ENCODE measurements at regions not wholly inside any gene's neighbourhood (a gene's known extent, or its start where the extent isn't known, plus 50 kb on each side); places are given as distances from the start of the nearest gene placed in this dataset.

GRCh38 chr4:9709724-9710123 lies 71.7 kb upstream of the DRD5 start:
- CTCF ChIA-PET (ENCODE audit: partially characterized antibody) = interaction anchor here (0.9 to 1.4 kb wide), 2 partner anchors 10 to 208 kb away, joined by 3 read pairs; no protein-coding TSS in a partner anchor
- TF ChIP-seq CTBP2 (IDR thresholded peaks at IDR 0.05; ENCODE audit: borderline replicate concordance, insufficient read depth, insufficient read length, low read length) = no peak
- TF ChIP-seq PHF8 (conservative IDR thresholded peaks at IDR 0.05; ENCODE audit: low read depth, low read length) = no peak
- no peak for TF ChIP-seq USF2 (IDR thresholded peaks at IDR 0.05; ENCODE audit: low read length)
- no peak for TF ChIP-seq MAX (IDR thresholded peaks at IDR 0.05)
- no peak for TF ChIP-seq CHD1 (IDR thresholded peaks at IDR 0.05; ENCODE audit: low read depth, low read length)
- no peak for TF ChIP-seq CEBPB (IDR thresholded peaks at IDR 0.05; ENCODE audit: low read depth, low read length)
- TF ChIP-seq POLR2AphosphoS5 (IDR thresholded peaks at IDR 0.05; ENCODE audit: low read depth, low read length) = no peak
- no peak for TF ChIP-seq SIN3A (conservative IDR thresholded peaks at IDR 0.05 in 1 of 2, IDR thresholded peaks at IDR 0.05 in 1 of 2; ENCODE audit: low read depth in 1 of 2, low read length in 2 of 2)
- no peak for TF ChIP-seq NRF1 (IDR thresholded peaks at IDR 0.05; ENCODE audit: low read depth, low read length)

More at GRCh38 chr4:9709724-9710123, 71.7 kb upstream of the DRD5 start:
- Histone ChIP-seq H3K18ac (ENCODE audit: extremely low read depth, low read length) (no peak overlapping the region), H3K27me3 (replicated peaks in 1 of 4; ENCODE audit: control insufficient read depth in 3 of 4, extremely low read depth in 1 of 4, insufficient read depth in 3 of 4, low read length in 3 of 4) (no peaks in the 10 kb centered on the region), H3K27ac (ENCODE audit: low read depth, low read length) (no peak overlapping the region), H4K91ac (replicated peaks; ENCODE audit: insufficient read length, low read length) (no peak overlapping the region), H3K4ac (replicated peaks; ENCODE audit: insufficient read length, low read depth, low read length) (no peak overlapping the region), H4K20me1 (replicated peaks in 1 of 2; ENCODE audit: control insufficient read depth in 1 of 2, insufficient read depth in 2 of 2, low read length in 2 of 2) (no peaks in the 10 kb centered on the region), H2BK5ac (ENCODE audit: low read depth, low read length) (no peak overlapping the region), H3K9ac (replicated peaks in 1 of 4; ENCODE audit: extremely low read depth in 1 of 4, low read depth in 3 of 4, low read length in 3 of 4) (no peak overlapping the region), H2BK20ac (ENCODE audit: low read length) (no peak overlapping the region), H2BK15ac (ENCODE audit: low read length) (no peak overlapping the region), H2BK12ac (ENCODE audit: low read depth, low read length) (no peak overlapping the region), H4K5ac (ENCODE audit: insufficient read length, low read depth, low read length) (no peak overlapping the region), H3K4me1 (replicated peaks in 1 of 4; ENCODE audit: control insufficient read depth in 3 of 4, insufficient read depth in 4 of 4, low read length in 3 of 4) (no peaks in the 10 kb centered on the region), H2AK5ac (ENCODE audit: low read depth, low read length) (no peak overlapping the region), H3K9me3 (ENCODE audit: insufficient read depth in 2 of 2, low read depth in 1 of 2, low read length in 1 of 2) (no peaks in the 10 kb centered on the region), H3K14ac (ENCODE audit: insufficient read length) (no peak overlapping the region), H2AFZ (ENCODE audit: low read length) (no peak overlapping the region), H3K23me2 (ENCODE audit: low read depth, low read length) (no peaks in the 10 kb centered on the region), H3K36me3 (ENCODE audit: control insufficient read depth in 2 of 4, insufficient read depth in 4 of 4, low read length in 3 of 4) (no peaks in the 10 kb centered on the region), H3K4me2 (ENCODE audit: insufficient read depth in 1 of 2, low read depth in 2 of 2, low read length in 2 of 2) (no peak overlapping the region), H2BK120ac (replicated peaks; ENCODE audit: low read depth, low read length) (no peak overlapping the region), H3K23ac (ENCODE audit: insufficient read length) (no peak overlapping the region), H4K8ac (ENCODE audit: extremely low read depth, insufficient read depth, low read length) (no peak overlapping the region), H3K79me1 (ENCODE audit: low read depth, low read length) (no peaks in the 10 kb centered on the region), H3K4me3 (ENCODE audit: extremely low read depth in 1 of 4, insufficient read depth in 2 of 4, low read depth in 3 of 4, low read length in 4 of 4) (no peak overlapping the region), H3K79me2 (ENCODE audit: control insufficient read depth in 1 of 2, insufficient read depth in 2 of 2, low read length in 2 of 2) (no peaks in the 10 kb centered on the region), H3K56ac (replicated peaks; ENCODE audit: insufficient read length, low read depth, low read length) (no peak overlapping the region)
- WGBS, 2 experiments (ENCODE audit: extremely low coverage in 1 of 2, insufficient coverage in 1 of 2, insufficient read length in 1 of 2, insufficient replicate concordance in 2 of 2, low coverage in 1 of 2, low lambda C conversion rate in 2 of 2, missing lambda C conversion rate in 1 of 2) = 96% methylated on average over 11 of the region's 11 CpGs; no CpG with 5 or more reads in 1 of the 2 experiments
- no peak for DNase-seq (ENCODE audit: low read depth in 1 of 2, low spot score in 2 of 2)
- no peak for FAIRE-seq
- POLR2A ChIA-PET (ENCODE audit: partially characterized antibody) = no interaction called here

Measured in H1 (cell line).